Cardiac fibroblast (primary cell): ENCODE measurements at regions not wholly inside any gene's neighbourhood (a gene's known extent, or its start where the extent isn't known, plus 50 kb on each side); places are given as distances from the start of the nearest gene placed in this dataset.

Source experiments
- DNase-seq, 2 donors: peaks; one replicate each; pipeline versions ENCODE4 v3.0.0 to v3.0.0-alpha.2; 2010; ENCODE audit warnings: low read depth in 2 of 2
- H3K4me3 ChIP-seq, 2 donors: replicated peaks in 1 of 2; 1 replicate in 1 of 2; 2 replicates in 1 of 2; pipeline ENCODE4 v1.5.1; 2011; ENCODE audit warnings: low read depth in 2 of 2, low read length in 2 of 2, mild to moderate bottlenecking in 2 of 2, moderate library complexity in 1 of 2
- CTCF ChIP-seq: IDR thresholded peaks from one replicate; pipeline ENCODE4 v1.5.1; 2011; ENCODE audit warnings: low read depth, mild to moderate bottlenecking, low read length, inconsistent platforms

- no peak for TF ChIP-seq CTCF
- DNase-seq, result no peak
- H3K4me3 ChIP-seq, result no peak overlapping the region
Measured at GRCh38 chr12:82040987-82041743, 282.0 kb upstream of the PPFIA2 start.

GRCh38 chr12:82034769-82035168 is 275.6 kb upstream of the PPFIA2 start:
- DNase-seq, result no peak
- H3K4me3 ChIP-seq, result no peak overlapping the region
- TF ChIP-seq CTCF, result no peak

- no peak for DNase-seq
- no peak overlapping the region for H3K4me3 ChIP-seq
- no peak for TF ChIP-seq CTCF
Measured at GRCh38 chr12:82029936-82030335, 270.8 kb upstream of the PPFIA2 start.

GRCh38 chr12:82028772-82029171 is 269.6 kb upstream of the PPFIA2 start:
- DNase-seq, result no peak
- no peak overlapping the region for H3K4me3 ChIP-seq
- TF ChIP-seq CTCF, result no peak

GRCh38 chr12:82027612-82028011 is 268.5 kb upstream of the PPFIA2 start:
- no peak for DNase-seq
- TF ChIP-seq CTCF, result no peak

GRCh38 chr12:82025462-82025861 is 266.3 kb upstream of the PPFIA2 start:
- no peak for TF ChIP-seq CTCF

More at GRCh38 chr12:82027612-82028011, 268.5 kb upstream of the PPFIA2 start:
- H3K4me3 ChIP-seq, result no peak overlapping the region

GRCh38 chr12:82019533-82019932 is 260.4 kb upstream of the PPFIA2 start:
- peak; percentile 3 to 13 for DNase-seq

More at GRCh38 chr12:82025462-82025861, 266.3 kb upstream of the PPFIA2 start:
- no peak for DNase-seq
- H3K4me3 ChIP-seq, result no peak overlapping the region

More at GRCh38 chr12:82019533-82019932, 260.4 kb upstream of the PPFIA2 start:
- TF ChIP-seq CTCF, result no peak
- H3K4me3 ChIP-seq, result no peak overlapping the region
